HEK293 (cell line): ENCODE measurements at regions not wholly inside any gene's neighbourhood (a gene's known extent, or its start where the extent isn't known, plus 50 kb on each side); places are given as distances from the start of the nearest gene placed in this dataset.

Experiments
- ATF2 ChIP-seq: fragments of 450-650 bp; formaldehyde crosslinking; IDR thresholded peaks from 2 replicates; pipeline ENCODE4 v1.5.1; 2016; ENCODE audit warnings: missing biosample characterization, missing genetic modification characterization, low read depth
- CTCF ChIP-seq: fragments of 450-650 bp; formaldehyde crosslinking; IDR thresholded peaks from 2 replicates; pipeline ENCODE4 v1.5.1; 2016; ENCODE audit warnings: missing biosample characterization, missing genetic modification characterization
- ZNF10 ChIP-seq: fragments of 450-650 bp; formaldehyde crosslinking; IDR thresholded peaks from 2 replicates; pipeline ENCODE4 v1.5.1; 2017; ENCODE audit warnings: missing biosample characterization, missing genetic modification characterization
- ZNF114 ChIP-seq: fragments of 450-650 bp; formaldehyde crosslinking; IDR thresholded peaks from 2 replicates; pipeline ENCODE4 v1.5.0; 2017; ENCODE audit warnings: missing biosample characterization, missing genetic modification characterization

GRCh38 chr7:24462117-24462516 lies 111.1 kb upstream of the PALS2 start:
- TF ChIP-seq ZNF10 (tag by site-specific recombination) = no peak
- no peak for TF ChIP-seq CTCF (tag by site-specific recombination)
- no peak for TF ChIP-seq ATF2 (tag by site-specific recombination)
- TF ChIP-seq ZNF114 (tag by site-specific recombination) = no peak
